ENCODE measurements at regions not wholly inside any gene's neighbourhood (a gene's known extent, or its start where the extent isn't known, plus 50 kb on each side); places are given as distances from the start of the nearest gene placed in this dataset.
"Not testable (repeated sequence)": the region's sequence is repeated elsewhere in the genome, so short reads cannot be mapped to it uniquely, and the experiment has no call there.

- H3K4me3 ChIP-seq, result no peak overlapping the region
- no peaks in the 10 kb centered on the region for H3K4me1 ChIP-seq
- DNase-seq (ENCODE audit: extremely low spot score in 2 of 2), result no peak
- no peaks in the 10 kb centered on the region for H3K27me3 ChIP-seq
- no peaks in the 10 kb centered on the region for H3K9me3 ChIP-seq
- no peaks in the 10 kb centered on the region for H3K36me3 ChIP-seq
- no peak overlapping the region for H3K27ac ChIP-seq
- intact Hi-C loops (cut with DNase I), result no loop called here
- TF ChIP-seq POLR2AphosphoS5 (IDR thresholded peaks at IDR 0.05; ENCODE audit: insufficient read depth in 1 of 2, low read depth in 1 of 2) (no peak), CTCF (IDR thresholded peaks at IDR 0.05) (no peak), POLR2A (IDR thresholded peaks at IDR 0.05) (no peak)
Measured at GRCh38 chr2:199543606-199544172, 86.0 kb upstream of the SATB2 start.

GRCh38 chr2:199535445-199536177, 77.9 kb upstream of the SATB2 start:
- no peak for TF ChIP-seq CTCF (IDR thresholded peaks at IDR 0.05)
- no peak for TF ChIP-seq POLR2A (IDR thresholded peaks at IDR 0.05)
- no peak for TF ChIP-seq POLR2AphosphoS5 (IDR thresholded peaks at IDR 0.05; ENCODE audit: insufficient read depth in 1 of 2, low read depth in 1 of 2)
- no peaks in the 10 kb centered on the region for H3K36me3 ChIP-seq
- no peak for DNase-seq (ENCODE audit: extremely low spot score in 2 of 2)
- H3K27ac ChIP-seq, result no peak overlapping the region
- intact Hi-C loops (cut with DNase I), result no loop called here
- no peak overlapping the region for H3K4me3 ChIP-seq
- H3K9me3 ChIP-seq, result no peaks in the 10 kb centered on the region
- H3K27me3 ChIP-seq, result no peaks in the 10 kb centered on the region
- no peaks in the 10 kb centered on the region for H3K4me1 ChIP-seq

- H3K36me3 ChIP-seq; H3K4me3 ChIP-seq; H3K27me3 ChIP-seq; H3K9me3 ChIP-seq; H3K4me1 ChIP-seq; intact Hi-C loops (cut with DNase I); DNase-seq (ENCODE audit: extremely low spot score in 2 of 2); H3K27ac ChIP-seq: not testable (repeated sequence)
Measured at GRCh38 chr2:199533873-199534272, 76.1 kb upstream of the SATB2 start.

DNA sequence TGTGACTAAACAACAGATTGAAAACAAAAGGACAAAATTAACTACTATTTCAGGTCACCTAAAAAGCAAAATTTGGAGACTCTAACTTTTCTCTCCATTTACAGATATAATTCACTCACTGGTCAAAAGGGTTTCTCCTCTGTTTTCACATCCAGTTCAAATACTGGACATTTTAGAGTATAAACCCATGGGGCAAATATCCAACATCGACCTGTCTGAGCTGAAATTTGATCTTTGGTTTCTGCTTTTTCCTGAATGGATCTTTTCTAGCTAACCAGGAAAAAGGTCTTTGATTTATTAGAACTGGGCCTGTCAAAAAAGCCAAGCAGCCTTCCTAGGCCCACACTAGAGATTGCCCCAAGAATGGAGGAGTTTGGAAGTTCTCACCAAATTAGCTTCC, 69.3 kb upstream of the SATB2 start:
- no peak overlapping the region for H3K27ac ChIP-seq
- H3K36me3 ChIP-seq, result no peaks in the 10 kb centered on the region
- no peak overlapping the region for H3K4me3 ChIP-seq
- no peaks in the 10 kb centered on the region for H3K27me3 ChIP-seq
- TF ChIP-seq POLR2A (IDR thresholded peaks at IDR 0.05) (no peak), POLR2AphosphoS5 (IDR thresholded peaks at IDR 0.05; ENCODE audit: insufficient read depth in 1 of 2, low read depth in 1 of 2) (no peak), CTCF (IDR thresholded peaks at IDR 0.05) (no peak)
- intact Hi-C loops (cut with DNase I), result no loop called here
- no peaks in the 10 kb centered on the region for H3K4me1 ChIP-seq
- H3K9me3 ChIP-seq, result no peaks in the 10 kb centered on the region
- no peak for DNase-seq (ENCODE audit: extremely low spot score in 2 of 2)

GRCh38 chr2:199524689-199525574, 67.2 kb upstream of the SATB2 start:
- no peaks in the 10 kb centered on the region for H3K27me3 ChIP-seq
- H3K36me3 ChIP-seq, result no peaks in the 10 kb centered on the region
- no peaks in the 10 kb centered on the region for H3K4me1 ChIP-seq
- no peak overlapping the region for H3K4me3 ChIP-seq
- intact Hi-C loops (cut with DNase I), result no loop called here
- no peaks in the 10 kb centered on the region for H3K9me3 ChIP-seq
- no peak for DNase-seq (ENCODE audit: extremely low spot score in 2 of 2)
- TF ChIP-seq CTCF (IDR thresholded peaks at IDR 0.05), result no peak
- no peak for TF ChIP-seq POLR2AphosphoS5 (IDR thresholded peaks at IDR 0.05; ENCODE audit: insufficient read depth in 1 of 2, low read depth in 1 of 2)
- H3K27ac ChIP-seq, result no peak overlapping the region

Measured in vagina (tissue), 2 donors.